ENCODE measurements at regions not wholly inside any gene's neighbourhood (a gene's known extent, or its start where the extent isn't known, plus 50 kb on each side); places are given as distances from the start of the nearest gene placed in this dataset.

DNA sequence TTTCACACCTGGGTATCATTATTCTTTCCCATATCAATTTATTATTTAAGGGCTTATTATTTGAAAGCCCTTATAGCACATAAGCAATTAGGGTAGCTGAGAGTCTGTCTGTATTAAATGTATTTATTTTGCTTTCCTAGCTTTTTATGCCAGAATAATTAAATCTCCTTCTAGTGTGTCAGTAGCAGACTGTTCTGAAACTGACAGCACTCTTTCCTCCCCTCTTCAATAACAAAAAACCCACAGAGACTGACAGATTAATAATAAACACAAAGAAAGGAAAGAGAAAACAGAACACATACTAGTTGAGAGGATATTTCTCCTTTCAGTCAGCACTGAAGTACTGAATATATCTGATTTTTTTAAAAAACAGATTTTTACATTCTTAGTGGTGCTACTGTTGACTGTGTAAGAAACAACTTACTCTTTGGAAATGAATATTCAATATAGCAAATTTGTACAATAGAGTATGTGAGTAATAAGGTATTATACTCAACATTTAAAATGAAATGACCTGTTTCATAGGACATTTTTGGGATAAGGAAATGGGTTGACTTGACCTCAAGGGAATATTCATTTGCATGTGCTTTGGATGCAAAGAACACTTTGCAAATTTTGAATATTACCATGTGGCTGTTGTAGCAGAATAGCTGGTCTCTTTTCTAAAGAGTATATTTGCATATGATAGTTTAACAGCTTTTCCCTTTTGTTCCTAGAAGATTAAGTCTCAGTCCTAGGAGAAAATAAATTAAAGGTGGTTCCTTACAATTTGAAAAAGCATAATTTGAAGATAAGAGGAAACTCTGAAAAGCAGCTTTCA lies 208.3 kb downstream of the SPATA31D1 start:
- TF ChIP-seq MYC (IDR thresholded peaks at IDR 0.05; ENCODE audit: borderline replicate concordance, low read length) (no peak), SMC3 (IDR thresholded peaks at IDR 0.05) (no peak), POLR2A (IDR thresholded peaks at IDR 0.05; ENCODE audit: low read length) (no peak), CTCF (IDR thresholded peaks at IDR 0.05) (no peak), KDM5A (IDR thresholded peaks at IDR 0.05) (no peak), EP300 (IDR thresholded peaks at IDR 0.05) (no peak), FOXS1 (CRISPR knock-in tag; IDR thresholded peaks at IDR 0.05) (no peak), ZSCAN20 (CRISPR knock-in tag; IDR thresholded peaks at IDR 0.05) (no peak), CHD4 (IDR thresholded peaks at IDR 0.05; ENCODE audit: borderline replicate concordance) (no peak)
- TF ChIP-seq, protein P1, sequence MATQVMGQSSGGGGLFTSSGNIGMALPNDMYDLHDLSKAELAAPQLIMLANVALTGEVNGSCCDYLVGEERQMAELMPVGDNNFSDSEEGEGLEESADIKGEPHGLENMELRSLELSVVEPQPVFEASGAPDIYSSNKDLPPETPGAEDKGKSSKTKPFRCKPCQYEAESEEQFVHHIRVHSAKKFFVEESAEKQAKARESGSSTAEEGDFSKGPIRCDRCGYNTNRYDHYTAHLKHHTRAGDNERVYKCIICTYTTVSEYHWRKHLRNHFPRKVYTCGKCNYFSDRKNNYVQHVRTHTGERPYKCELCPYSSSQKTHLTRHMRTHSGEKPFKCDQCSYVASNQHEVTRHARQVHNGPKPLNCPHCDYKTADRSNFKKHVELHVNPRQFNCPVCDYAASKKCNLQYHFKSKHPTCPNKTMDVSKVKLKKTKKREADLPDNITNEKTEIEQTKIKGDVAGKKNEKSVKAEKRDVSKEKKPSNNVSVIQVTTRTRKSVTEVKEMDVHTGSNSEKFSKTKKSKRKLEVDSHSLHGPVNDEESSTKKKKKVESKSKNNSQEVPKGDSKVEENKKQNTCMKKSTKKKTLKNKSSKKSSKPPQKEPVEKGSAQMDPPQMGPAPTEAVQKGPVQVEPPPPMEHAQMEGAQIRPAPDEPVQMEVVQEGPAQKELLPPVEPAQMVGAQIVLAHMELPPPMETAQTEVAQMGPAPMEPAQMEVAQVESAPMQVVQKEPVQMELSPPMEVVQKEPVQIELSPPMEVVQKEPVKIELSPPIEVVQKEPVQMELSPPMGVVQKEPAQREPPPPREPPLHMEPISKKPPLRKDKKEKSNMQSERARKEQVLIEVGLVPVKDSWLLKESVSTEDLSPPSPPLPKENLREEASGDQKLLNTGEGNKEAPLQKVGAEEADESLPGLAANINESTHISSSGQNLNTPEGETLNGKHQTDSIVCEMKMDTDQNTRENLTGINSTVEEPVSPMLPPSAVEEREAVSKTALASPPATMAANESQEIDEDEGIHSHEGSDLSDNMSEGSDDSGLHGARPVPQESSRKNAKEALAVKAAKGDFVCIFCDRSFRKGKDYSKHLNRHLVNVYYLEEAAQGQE (IDR thresholded peaks at IDR 0.05) = no peak

All from A549 (cell line).